HL-60 (cell line): ENCODE measurements at regions not wholly inside any gene's neighbourhood (a gene's known extent, or its start where the extent isn't known, plus 50 kb on each side); places are given as distances from the start of the nearest gene placed in this dataset.

Experiments
- CTCF ChIP-seq: IDR thresholded peaks from one replicate; pipeline ENCODE4 v1.5.1; 2011; ENCODE audit warnings: low read length, control low read depth, inconsistent platforms; ENCODE audit not compliant: insufficient read depth
- GABPA ChIP-seq: IDR thresholded peaks from 2 replicates; pipeline ENCODE4 v1.6.1; 2012; ENCODE audit warnings: low read depth
- POLR2AphosphoS5 ChIP-seq: IDR thresholded peaks from 2 replicates; pipeline ENCODE4 v1.6.1; 2012; ENCODE audit warnings: low read depth
- REST ChIP-seq: IDR thresholded peaks from 2 replicates; pipeline ENCODE4 v1.6.1; 2012; ENCODE audit warnings: low read depth; ENCODE audit not compliant: insufficient replicate concordance
- SPI1 ChIP-seq: IDR thresholded peaks from 2 replicates; pipeline ENCODE4 v1.6.1; 2012; ENCODE audit warnings: low read depth, mild to moderate bottlenecking, borderline replicate concordance

GRCh38 chr11:11777897-11778296, 63.9 kb upstream of the USP47 start:
- TF ChIP-seq CTCF (no peak), POLR2AphosphoS5 (no peak), GABPA (no peak), REST (no peak), SPI1 (no peak)
